Loucy (cell line): ENCODE measurements at regions not wholly inside any gene's neighbourhood (a gene's known extent, or its start where the extent isn't known, plus 50 kb on each side); places are given as distances from the start of the nearest gene placed in this dataset.

ENCODE experiments used
- H2AFZ ChIP-seq: fragments of 200-600 bp; sonication (generic); 2 replicates; pipeline ENCODE4 v1.6.0; 2016; ENCODE audit warnings: antibody characterized with exemption, mild to moderate bottlenecking, low read length, moderate library complexity
- H3F3A ChIP-seq: fragments of 200-600 bp; 2 replicates; pipeline ENCODE4 v1.6.0; 2016; ENCODE audit warnings: antibody characterized with exemption, low read depth, mild to moderate bottlenecking
- H3K27me3 ChIP-seq: fragments of 200-600 bp; sonication (generic); 2 replicates; pipeline ENCODE4 v1.6.1; 2014; ENCODE audit warnings: low read length, mild to moderate bottlenecking; ENCODE audit not compliant: insufficient read depth, poor library complexity, severe bottlenecking
- H3K36me3 ChIP-seq: fragments of 200-600 bp; sonication (generic); 2 replicates; pipeline ENCODE4 v1.6.1; 2016; ENCODE audit warnings: low read length; ENCODE audit not compliant: insufficient read depth
- H3K4me1 ChIP-seq: fragments of 200-600 bp; sonication (generic); 2 replicates; pipeline ENCODE4 v1.5.1; 2014; ENCODE audit warnings: low read length, mild to moderate bottlenecking; ENCODE audit not compliant: insufficient read depth, poor library complexity, severe bottlenecking
- H3K4me2 ChIP-seq: fragments of 200-600 bp; sonication (generic); 2 replicates; pipeline ENCODE4 v1.6.0; 2014; ENCODE audit warnings: antibody characterized with exemption, low read length, low read depth, mild to moderate bottlenecking; ENCODE audit not compliant: poor library complexity, severe bottlenecking
- H3K4me3 ChIP-seq: fragments of 200-600 bp; sonication (generic); 2 replicates; pipeline ENCODE4 v1.5.1; 2014; ENCODE audit warnings: low read length, mild to moderate bottlenecking, mixed read lengths; ENCODE audit not compliant: poor library complexity, severe bottlenecking
- H3K79me2 ChIP-seq: fragments of 200-600 bp; sonication (generic); 2 replicates; pipeline ENCODE4 v1.6.1; 2014; ENCODE audit warnings: low read length; ENCODE audit not compliant: insufficient read depth
- H3K9ac ChIP-seq: fragments of 200-600 bp; sonication (generic); 2 replicates; pipeline ENCODE4 v1.6.0; 2014; ENCODE audit warnings: mild to moderate bottlenecking, low read depth, low read length, moderate library complexity; ENCODE audit not compliant: poor library complexity, severe bottlenecking
- H3K9me2 ChIP-seq: fragments of 200-600 bp; sonication (generic); replicated peaks from 2 replicates; pipeline ENCODE4 v1.6.1; 2016; ENCODE audit warnings: low read depth, low read length, mixed read lengths
- H3K9me3 ChIP-seq: fragments of 200-600 bp; sonication (generic); 2 replicates; pipeline ENCODE4 v1.6.1; 2014; ENCODE audit warnings: mild to moderate bottlenecking, antibody characterized with exemption, low read length, low read depth; ENCODE audit not compliant: insufficient read depth
- H4K20me1 ChIP-seq: fragments of 200-600 bp; sonication (generic); 2 replicates; pipeline ENCODE4 v1.6.0; 2014; ENCODE audit warnings: antibody characterized with exemption, low read length, mild to moderate bottlenecking; ENCODE audit not compliant: insufficient read depth, poor library complexity, severe bottlenecking
- CTCF ChIP-seq: fragments of 200-600 bp; sonication (generic); conservative IDR thresholded peaks from 2 replicates; pipeline ENCODE4 v1.5.1; 2014; ENCODE audit warnings: mild to moderate bottlenecking, antibody characterized with exemption, low read length
- EZH2phosphoT487 ChIP-seq: fragments of 200-600 bp; IDR thresholded peaks from 2 replicates; pipeline ENCODE4 v1.6.1; 2018; ENCODE audit warnings: antibody characterized with exemption, mild to moderate bottlenecking, moderate library complexity, borderline replicate concordance

GRCh38 chr16:50981951-50982350, 169.1 kb downstream of the SALL1 start:
- no peaks in the 10 kb centered on the region for H4K20me1 ChIP-seq
- H3K4me2 ChIP-seq, result no peak overlapping the region
- H3F3A ChIP-seq, result no peaks in the 10 kb centered on the region
- no peak overlapping the region for H2AFZ ChIP-seq
- no peaks in the 10 kb centered on the region for H3K9me2 ChIP-seq
- H3K36me3 ChIP-seq, result no peaks in the 10 kb centered on the region
- H3K4me1 ChIP-seq, result no peaks in the 10 kb centered on the region
- H3K79me2 ChIP-seq, result no peaks in the 10 kb centered on the region
- no peaks in the 10 kb centered on the region for H3K9me3 ChIP-seq
- H3K4me3 ChIP-seq, result no peak overlapping the region
- TF ChIP-seq CTCF (no peak), EZH2phosphoT487 (no peak)
- H3K9ac ChIP-seq, result no peak overlapping the region
- no peaks in the 10 kb centered on the region for H3K27me3 ChIP-seq

GRCh38 chr16:50980666-50981065, 170.4 kb downstream of the SALL1 start:
- Histone ChIP-seq H3K4me3 (no peak overlapping the region), H3K36me3 (no peaks in the 10 kb centered on the region), H3K27me3 (no peaks in the 10 kb centered on the region), H3K4me1 (no peaks in the 10 kb centered on the region), H3K79me2 (no peaks in the 10 kb centered on the region), H3K9me2 (no peaks in the 10 kb centered on the region), H4K20me1 (no peaks in the 10 kb centered on the region), H2AFZ (no peak overlapping the region), H3F3A (no peaks in the 10 kb centered on the region), H3K9me3 (peaks cover 2% of the 10 kb centered on the region; the same call in 1 of the 2 replicates), H3K4me2 (no peak overlapping the region), H3K9ac (no peak overlapping the region)
- no peak for TF ChIP-seq EZH2phosphoT487
- no peak for TF ChIP-seq CTCF

GRCh38 chr16:50979806-50980620, 171.1 kb downstream of the SALL1 start:
- H3K9me2 ChIP-seq, result no peaks in the 10 kb centered on the region
- H3K9ac ChIP-seq, result no peak overlapping the region
- H3K4me1 ChIP-seq, result no peaks in the 10 kb centered on the region
- TF ChIP-seq CTCF, result no peak
- TF ChIP-seq EZH2phosphoT487, result no peak
- H3K4me2 ChIP-seq, result no peak overlapping the region
- peaks cover 2% of the 10 kb centered on the region; the same call in 1 of the 2 replicates for H3K9me3 ChIP-seq
- H3K4me3 ChIP-seq, result no peak overlapping the region
- no peaks in the 10 kb centered on the region for H4K20me1 ChIP-seq
- no peaks in the 10 kb centered on the region for H3K79me2 ChIP-seq
- no peaks in the 10 kb centered on the region for H3K36me3 ChIP-seq
- H3F3A ChIP-seq, result no peaks in the 10 kb centered on the region
- H3K27me3 ChIP-seq, result no peaks in the 10 kb centered on the region
- H2AFZ ChIP-seq, result no peak overlapping the region
